WTC11 (cell line): ENCODE measurements at regions not wholly inside any gene's neighbourhood (a gene's known extent, or its start where the extent isn't known, plus 50 kb on each side); places are given as distances from the start of the nearest gene placed in this dataset.

Experiments used
- ATAC-seq: fragments of 200-7000 bp; cut with Tn5 transposase; 2 replicates; pipeline ENCODE4 v1.10.0; 2021; ENCODE audit warnings: mild to moderate bottlenecking, moderate library complexity
- CTCF ChIA-PET: fragments of 300-600 bp; sonication (Branson Sonifier 250); formaldehyde crosslinking; loops from one replicate; lab custom pipeline; 2021; ENCODE audit warnings: antibody characterized with exemption; lab: Charles Lee
- POLR2A ChIA-PET: fragments of 350-600 bp; sonication (Branson Sonifier 250); formaldehyde crosslinking; loops from one replicate; lab custom pipeline; 2021; ENCODE audit warnings: antibody characterized with exemption; lab: Charles Lee
- DNase-seq: peaks from one replicate; pipeline ENCODE4 v3.0.0; 2021; ENCODE audit warnings: low spot score
- H3K27ac Mint-ChIP-seq: 2 replicates; pipeline ENCODE4 v1.8.0; 2021; ENCODE audit warnings: mixed read lengths
- H3K27me3 Mint-ChIP-seq: 2 replicates; pipeline ENCODE4 v1.8.0; 2021; ENCODE audit warnings: low read depth, mild to moderate bottlenecking, moderate library complexity, mixed read lengths
- H3K36me3 Mint-ChIP-seq: 2 replicates; pipeline ENCODE4 v1.8.0; 2021; ENCODE audit warnings: mixed read lengths
- H3K4me1 Mint-ChIP-seq: 2 replicates; pipeline ENCODE4 v1.8.0; 2022; ENCODE audit warnings: mixed read lengths
- H3K4me3 Mint-ChIP-seq: 2 replicates; pipeline ENCODE4 v1.8.0; 2021; ENCODE audit warnings: mild to moderate bottlenecking, moderate library complexity, mixed read lengths
- H3K9me3 Mint-ChIP-seq: 2 replicates; pipeline ENCODE4 v1.8.0; 2021; ENCODE audit warnings: mixed read lengths
- CREM ChIP-seq: sonication (generic); formaldehyde crosslinking; IDR thresholded peaks from 2 replicates; pipeline ENCODE4 v1.8.1; 2022; ENCODE audit warnings: mild to moderate bottlenecking, missing genetic modification reagents, moderate library complexity
- EMX1 ChIP-seq: fragments of 250-450 bp; sonication (Bioruptor Pico); IDR thresholded peaks from 2 replicates; pipeline ENCODE4 v1.8.0; 2021; ENCODE audit warnings: mild to moderate bottlenecking
- ETV6 ChIP-seq: sonication (generic); formaldehyde crosslinking; IDR thresholded peaks from 2 replicates; pipeline ENCODE4 v1.8.1; 2022; ENCODE audit warnings: mild to moderate bottlenecking, missing genetic modification reagents
- GRHL2 ChIP-seq: fragments of 250-450 bp; sonication (Bioruptor Pico); IDR thresholded peaks from 2 replicates; pipeline ENCODE4 v1.8.0; 2022; ENCODE audit warnings: mild to moderate bottlenecking, moderate library complexity; ENCODE audit not compliant: insufficient replicate concordance, severe bottlenecking
- GTF2I ChIP-seq: fragments of 250-450 bp; sonication (Bioruptor Pico); conservative IDR thresholded peaks from 2 replicates; pipeline ENCODE4 v1.4.0; 2021; ENCODE audit warnings: mild to moderate bottlenecking
- NFATC4 ChIP-seq: fragments of 250-450 bp; sonication (Bioruptor Pico); IDR thresholded peaks from 2 replicates; pipeline ENCODE4 v1.9.0; 2021; ENCODE audit warnings: mild to moderate bottlenecking
- NFE2L1 ChIP-seq: sonication (generic); formaldehyde crosslinking; IDR thresholded peaks from 2 replicates; pipeline ENCODE4 v1.8.1; 2023; ENCODE audit warnings: missing genetic modification reagents
- NR3C1 ChIP-seq: sonication (generic); formaldehyde crosslinking; conservative IDR thresholded peaks from 2 replicates; pipeline ENCODE4 v1.8.1; 2023; ENCODE audit warnings: low read depth, mild to moderate bottlenecking, missing genetic modification reagents
- OVOL2 ChIP-seq: fragments of 250-450 bp; sonication (Bioruptor Pico); IDR thresholded peaks from 2 replicates; pipeline ENCODE4 v1.9.0; 2021; ENCODE audit warnings: mild to moderate bottlenecking, borderline replicate concordance
- PRRX2 ChIP-seq: fragments of 250-450 bp; sonication (Bioruptor Pico); IDR thresholded peaks from 2 replicates; pipeline ENCODE4 v1.8.0; 2021; ENCODE audit warnings: mild to moderate bottlenecking
- RORB ChIP-seq: fragments of 250-450 bp; sonication (Bioruptor Pico); IDR thresholded peaks from 2 replicates; pipeline ENCODE4 v1.9.0; 2021; ENCODE audit warnings: mild to moderate bottlenecking
- SP1 ChIP-seq: sonication (generic); formaldehyde crosslinking; conservative IDR thresholded peaks from 2 replicates; pipeline ENCODE4 v1.8.1; 2022; ENCODE audit warnings: missing genetic modification reagents
- STAT6 ChIP-seq: sonication (generic); formaldehyde crosslinking; conservative IDR thresholded peaks from 2 replicates; pipeline ENCODE4 v1.8.1; 2023; ENCODE audit warnings: mild to moderate bottlenecking, low read depth, missing genetic modification reagents, moderate library complexity
- TP53 ChIP-seq: sonication (generic); formaldehyde crosslinking; IDR thresholded peaks from 2 replicates; pipeline ENCODE4 v1.8.1; 2023; ENCODE audit warnings: mild to moderate bottlenecking, missing genetic modification reagents
- ZBTB21 ChIP-seq: sonication (generic); formaldehyde crosslinking; IDR thresholded peaks from 2 replicates; pipeline ENCODE4 v1.8.1; 2023; ENCODE audit warnings: mild to moderate bottlenecking, missing genetic modification reagents, borderline replicate concordance
- ZNF232 ChIP-seq: sonication (generic); formaldehyde crosslinking; IDR thresholded peaks from 2 replicates; pipeline ENCODE4 v1.8.0; 2022; ENCODE audit warnings: mild to moderate bottlenecking, missing genetic modification reagents
- ZNF317 ChIP-seq: sonication (generic); formaldehyde crosslinking; IDR thresholded peaks from 2 replicates; pipeline ENCODE4 v1.8.1; 2023; ENCODE audit warnings: low read depth, mild to moderate bottlenecking, moderate library complexity, missing genetic modification reagents, borderline replicate concordance
- ZNF416 ChIP-seq: fragments of 250-450 bp; sonication (Bioruptor Pico); IDR thresholded peaks from 2 replicates; pipeline ENCODE4 v1.9.0; 2021; ENCODE audit warnings: mild to moderate bottlenecking, inconsistent platforms
- ZSCAN18 ChIP-seq: fragments of 250-450 bp; sonication (Bioruptor Pico); IDR thresholded peaks from 2 replicates; pipeline ENCODE4 v2.1.2; 2022; ENCODE audit warnings: mild to moderate bottlenecking, moderate library complexity
- TF ChIP-seq, protein P1 (sequence below): fragments of 250-450 bp; sonication (Bioruptor Pico); IDR thresholded peaks from 2 replicates; pipeline ENCODE4 v1.8.0; 2021; ENCODE audit warnings: mild to moderate bottlenecking
- TF ChIP-seq, protein P2 (sequence below): sonication (generic); formaldehyde crosslinking; IDR thresholded peaks from 2 replicates; pipeline ENCODE4 v1.8.1; 2023; ENCODE audit warnings: mild to moderate bottlenecking, missing genetic modification reagents, moderate library complexity
- TF ChIP-seq, protein P3 (sequence below): fragments of 250-450 bp; sonication (Bioruptor Pico); IDR thresholded peaks from 2 replicates; pipeline ENCODE4 v1.9.0; 2021; ENCODE audit warnings: mild to moderate bottlenecking, borderline replicate concordance

GRCh38 chr13:109857325-109857724 is 70.9 kb upstream of the IRS2 start:
- Mint-ChIP-seq H3K27me3 (no peaks in the 10 kb centered on the region), H3K36me3 (no peaks in the 10 kb centered on the region), H3K4me1 (peaks cover 37% of the 10 kb centered on the region), H3K27ac (no peak overlapping the region), H3K9me3 (peaks cover 5% of the 10 kb centered on the region; the same call in 1 of the 2 replicates)
- ChIA-PET CTCF (no interaction called here), POLR2A (interaction anchor here (0.7 kb wide), 1 partner anchor 667 kb away, joined by 6 read pairs; no protein-coding TSS in a partner anchor)
- ATAC-seq = no peak; the same call in 1 of the 2 replicates
- DNase-seq = no peak
- TF ChIP-seq NFE2L1 = no peak
- no peak for TF ChIP-seq SP1 (CRISPR knock-in tag)
- no peak for TF ChIP-seq OVOL2 (CRISPR knock-in tag)
- TF ChIP-seq GRHL2 = no peak
- no peak for TF ChIP-seq EMX1
- no peak for TF ChIP-seq PRRX2 (CRISPR knock-in tag)
- TF ChIP-seq, protein P1, sequence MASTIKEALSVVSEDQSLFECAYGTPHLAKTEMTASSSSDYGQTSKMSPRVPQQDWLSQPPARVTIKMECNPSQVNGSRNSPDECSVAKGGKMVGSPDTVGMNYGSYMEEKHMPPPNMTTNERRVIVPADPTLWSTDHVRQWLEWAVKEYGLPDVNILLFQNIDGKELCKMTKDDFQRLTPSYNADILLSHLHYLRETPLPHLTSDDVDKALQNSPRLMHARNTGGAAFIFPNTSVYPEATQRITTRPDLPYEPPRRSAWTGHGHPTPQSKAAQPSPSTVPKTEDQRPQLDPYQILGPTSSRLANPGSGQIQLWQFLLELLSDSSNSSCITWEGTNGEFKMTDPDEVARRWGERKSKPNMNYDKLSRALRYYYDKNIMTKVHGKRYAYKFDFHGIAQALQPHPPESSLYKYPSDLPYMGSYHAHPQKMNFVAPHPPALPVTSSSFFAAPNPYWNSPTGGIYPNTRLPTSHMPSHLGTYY (CRISPR knock-in tag) = no peak
- no peak for TF ChIP-seq NFATC4 (CRISPR knock-in tag)
- TF ChIP-seq ZNF416 (CRISPR knock-in tag) = no peak
- TF ChIP-seq NR3C1 (CRISPR knock-in tag) = no peak
- TF ChIP-seq, all 79 proteins: peak for 0
- no peak overlapping the region for H3K4me3 Mint-ChIP-seq

DNA sequence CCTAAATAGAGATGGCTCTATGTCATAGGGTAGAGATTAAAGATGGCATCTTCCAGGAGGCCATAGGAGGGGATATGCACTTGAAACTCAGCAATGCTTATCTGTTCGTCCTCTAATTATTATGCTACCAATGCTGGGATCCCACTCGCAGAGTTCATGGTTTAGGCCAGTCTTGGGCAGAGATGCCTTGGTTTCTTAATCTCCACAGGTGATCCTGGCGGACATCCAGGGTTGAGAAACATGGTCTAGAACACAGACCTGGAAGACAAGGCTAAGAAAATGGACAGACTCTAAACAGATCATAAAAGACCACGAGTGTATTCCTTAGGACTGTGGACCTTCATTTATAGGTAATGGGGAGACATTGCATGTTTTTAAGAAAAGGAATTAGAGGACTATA is 70.0 kb upstream of the IRS2 start:
- H3K27me3 Mint-ChIP-seq = no peaks in the 10 kb centered on the region
- no peak overlapping the region for H3K4me3 Mint-ChIP-seq
- ATAC-seq (no peak), DNase-seq (no peak)
- no peaks in the 10 kb centered on the region for H3K36me3 Mint-ChIP-seq
- H3K4me1 Mint-ChIP-seq = peaks cover 37% of the 10 kb centered on the region
- TF ChIP-seq STAT6 (no peak), ETV6 (CRISPR knock-in tag) (no peak), ZNF232 (CRISPR knock-in tag) (no peak), CREM (CRISPR knock-in tag) (no peak)
- TF ChIP-seq, all 79 proteins: peak for 0
- peaks cover 5% of the 10 kb centered on the region; the same call in 1 of the 2 replicates for H3K9me3 Mint-ChIP-seq
- CTCF ChIA-PET = no interaction called here
- no peak overlapping the region for H3K27ac Mint-ChIP-seq
- POLR2A ChIA-PET = no interaction called here

DNA sequence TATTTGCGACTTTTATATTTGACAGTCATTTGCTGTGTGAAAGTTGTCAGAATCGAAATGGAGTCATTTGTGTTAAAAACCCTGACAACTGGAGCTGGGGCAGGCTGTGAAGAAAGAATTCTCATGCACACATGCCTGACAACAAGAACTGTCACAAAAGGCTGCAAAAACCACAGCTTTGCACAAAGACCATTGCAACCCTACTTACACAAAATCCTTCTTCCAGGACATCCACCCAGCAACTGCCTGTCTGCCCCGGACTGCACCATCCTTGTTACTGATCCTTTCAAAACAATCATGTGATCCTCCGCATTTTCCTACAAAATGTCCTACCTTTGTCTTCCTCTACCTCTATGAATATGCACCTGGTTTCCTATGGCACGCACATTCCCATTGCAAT is 66.8 kb upstream of the IRS2 start:
- peaks cover 28% of the 10 kb centered on the region for H3K4me1 Mint-ChIP-seq
- DNase-seq = no peak
- ChIA-PET CTCF (no interaction called here), POLR2A (interaction anchor here (0.6 kb wide), 1 partner anchor 714 kb away, joined by 5 read pairs; no protein-coding TSS in a partner anchor)
- no peak overlapping the region for H3K4me3 Mint-ChIP-seq
- no peak overlapping the region; the same call in 1 of the 2 replicates for H3K27ac Mint-ChIP-seq
- TF ChIP-seq, protein P2, sequence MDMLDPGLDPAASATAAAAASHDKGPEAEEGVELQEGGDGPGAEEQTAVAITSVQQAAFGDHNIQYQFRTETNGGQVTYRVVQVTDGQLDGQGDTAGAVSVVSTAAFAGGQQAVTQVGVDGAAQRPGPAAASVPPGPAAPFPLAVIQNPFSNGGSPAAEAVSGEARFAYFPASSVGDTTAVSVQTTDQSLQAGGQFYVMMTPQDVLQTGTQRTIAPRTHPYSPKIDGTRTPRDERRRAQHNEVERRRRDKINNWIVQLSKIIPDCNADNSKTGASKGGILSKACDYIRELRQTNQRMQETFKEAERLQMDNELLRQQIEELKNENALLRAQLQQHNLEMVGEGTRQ = no peak
- no peak for TF ChIP-seq ZBTB21 (CRISPR knock-in tag)
- TF ChIP-seq GTF2I (CRISPR knock-in tag) = no peak
- TF ChIP-seq ZNF317 = no peak
- no peak for TF ChIP-seq GRHL2
- no peak for TF ChIP-seq RORB (CRISPR knock-in tag)
- no peak for TF ChIP-seq TP53 (CRISPR knock-in tag)
- TF ChIP-seq, protein P3, sequence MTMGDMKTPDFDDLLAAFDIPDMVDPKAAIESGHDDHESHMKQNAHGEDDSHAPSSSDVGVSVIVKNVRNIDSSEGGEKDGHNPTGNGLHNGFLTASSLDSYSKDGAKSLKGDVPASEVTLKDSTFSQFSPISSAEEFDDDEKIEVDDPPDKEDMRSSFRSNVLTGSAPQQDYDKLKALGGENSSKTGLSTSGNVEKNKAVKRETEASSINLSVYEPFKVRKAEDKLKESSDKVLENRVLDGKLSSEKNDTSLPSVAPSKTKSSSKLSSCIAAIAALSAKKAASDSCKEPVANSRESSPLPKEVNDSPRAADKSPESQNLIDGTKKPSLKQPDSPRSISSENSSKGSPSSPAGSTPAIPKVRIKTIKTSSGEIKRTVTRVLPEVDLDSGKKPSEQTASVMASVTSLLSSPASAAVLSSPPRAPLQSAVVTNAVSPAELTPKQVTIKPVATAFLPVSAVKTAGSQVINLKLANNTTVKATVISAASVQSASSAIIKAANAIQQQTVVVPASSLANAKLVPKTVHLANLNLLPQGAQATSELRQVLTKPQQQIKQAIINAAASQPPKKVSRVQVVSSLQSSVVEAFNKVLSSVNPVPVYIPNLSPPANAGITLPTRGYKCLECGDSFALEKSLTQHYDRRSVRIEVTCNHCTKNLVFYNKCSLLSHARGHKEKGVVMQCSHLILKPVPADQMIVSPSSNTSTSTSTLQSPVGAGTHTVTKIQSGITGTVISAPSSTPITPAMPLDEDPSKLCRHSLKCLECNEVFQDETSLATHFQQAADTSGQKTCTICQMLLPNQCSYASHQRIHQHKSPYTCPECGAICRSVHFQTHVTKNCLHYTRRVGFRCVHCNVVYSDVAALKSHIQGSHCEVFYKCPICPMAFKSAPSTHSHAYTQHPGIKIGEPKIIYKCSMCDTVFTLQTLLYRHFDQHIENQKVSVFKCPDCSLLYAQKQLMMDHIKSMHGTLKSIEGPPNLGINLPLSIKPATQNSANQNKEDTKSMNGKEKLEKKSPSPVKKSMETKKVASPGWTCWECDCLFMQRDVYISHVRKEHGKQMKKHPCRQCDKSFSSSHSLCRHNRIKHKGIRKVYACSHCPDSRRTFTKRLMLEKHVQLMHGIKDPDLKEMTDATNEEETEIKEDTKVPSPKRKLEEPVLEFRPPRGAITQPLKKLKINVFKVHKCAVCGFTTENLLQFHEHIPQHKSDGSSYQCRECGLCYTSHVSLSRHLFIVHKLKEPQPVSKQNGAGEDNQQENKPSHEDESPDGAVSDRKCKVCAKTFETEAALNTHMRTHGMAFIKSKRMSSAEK = no peak
- TF ChIP-seq ZSCAN18 = no peak
- no peak for TF ChIP-seq OVOL2 (CRISPR knock-in tag)
- no peak for ATAC-seq
- no peaks in the 10 kb centered on the region for H3K36me3 Mint-ChIP-seq
- no peaks in the 10 kb centered on the region for H3K27me3 Mint-ChIP-seq
- H3K9me3 Mint-ChIP-seq = peaks cover 5% of the 10 kb centered on the region; the same call in 1 of the 2 replicates
